ENCODE measurements at regions not wholly inside any gene's neighbourhood (a gene's known extent, or its start where the extent isn't known, plus 50 kb on each side); places are given as distances from the start of the nearest gene placed in this dataset.

GRCh38 chr12:41769810-41770209 is 374.9 kb downstream of the GXYLT1 start (continued):
- no peak for TF ChIP-seq ZNF140 (tag by site-specific recombination; IDR thresholded peaks at IDR 0.05)
- no peak for TF ChIP-seq ZNF114 (tag by site-specific recombination; IDR thresholded peaks at IDR 0.05)
- no peak for TF ChIP-seq ZNF785 (tag by site-specific recombination; IDR thresholded peaks at IDR 0.05)

DNA sequence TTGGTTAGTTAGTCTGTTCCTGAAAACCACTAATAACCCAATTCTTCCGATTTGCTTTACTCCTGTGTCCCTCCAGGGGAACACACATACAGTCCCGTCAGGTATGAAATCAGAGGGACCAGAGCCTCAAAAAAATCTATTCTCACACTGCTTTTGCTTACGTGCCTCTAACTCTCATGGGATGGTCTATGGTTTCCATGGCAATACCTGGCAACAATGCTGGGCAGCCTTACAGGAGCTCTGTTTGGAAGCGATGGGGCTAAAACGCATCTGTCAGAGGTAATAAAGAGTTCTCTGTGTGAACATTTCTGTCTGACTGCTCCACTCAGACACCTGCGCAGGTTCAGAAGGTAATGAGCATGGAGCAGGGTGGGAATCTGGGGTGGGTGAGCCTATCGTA is 376.2 kb downstream of the GXYLT1 start:
- Histone ChIP-seq H3K4me1 (ENCODE audit: control insufficient read depth, insufficient read depth, low read length) (no peaks in the 10 kb centered on the region), H3K4me3 (ENCODE audit: low read depth, low read length) (no peak overlapping the region), H3K27ac (ENCODE audit: extremely low read depth, low read depth, low read length) (no peak overlapping the region), H3K36me3 (ENCODE audit: control insufficient read depth in 2 of 2, insufficient read depth in 1 of 2, low read length in 2 of 2) (no peaks in the 10 kb centered on the region), H3K9me3 (ENCODE audit: control insufficient read depth, insufficient read depth, low read depth, low read length) (no peaks in the 10 kb centered on the region)
- no peak for TF ChIP-seq ZNF776 (tag by site-specific recombination; IDR thresholded peaks at IDR 0.05; ENCODE audit: borderline replicate concordance)
- no peak for TF ChIP-seq ZNF610 (tag by site-specific recombination; IDR thresholded peaks at IDR 0.05; ENCODE audit: borderline replicate concordance)
- TF ChIP-seq ZNF23 (tag by site-specific recombination; IDR thresholded peaks at IDR 0.05; ENCODE audit: borderline replicate concordance): no peak
- no peak for TF ChIP-seq ZBTB21 (tag by site-specific recombination; IDR thresholded peaks at IDR 0.05)
- TF ChIP-seq BCL6B (tag by site-specific recombination; IDR thresholded peaks at IDR 0.05): no peak
- TF ChIP-seq, protein P1, sequence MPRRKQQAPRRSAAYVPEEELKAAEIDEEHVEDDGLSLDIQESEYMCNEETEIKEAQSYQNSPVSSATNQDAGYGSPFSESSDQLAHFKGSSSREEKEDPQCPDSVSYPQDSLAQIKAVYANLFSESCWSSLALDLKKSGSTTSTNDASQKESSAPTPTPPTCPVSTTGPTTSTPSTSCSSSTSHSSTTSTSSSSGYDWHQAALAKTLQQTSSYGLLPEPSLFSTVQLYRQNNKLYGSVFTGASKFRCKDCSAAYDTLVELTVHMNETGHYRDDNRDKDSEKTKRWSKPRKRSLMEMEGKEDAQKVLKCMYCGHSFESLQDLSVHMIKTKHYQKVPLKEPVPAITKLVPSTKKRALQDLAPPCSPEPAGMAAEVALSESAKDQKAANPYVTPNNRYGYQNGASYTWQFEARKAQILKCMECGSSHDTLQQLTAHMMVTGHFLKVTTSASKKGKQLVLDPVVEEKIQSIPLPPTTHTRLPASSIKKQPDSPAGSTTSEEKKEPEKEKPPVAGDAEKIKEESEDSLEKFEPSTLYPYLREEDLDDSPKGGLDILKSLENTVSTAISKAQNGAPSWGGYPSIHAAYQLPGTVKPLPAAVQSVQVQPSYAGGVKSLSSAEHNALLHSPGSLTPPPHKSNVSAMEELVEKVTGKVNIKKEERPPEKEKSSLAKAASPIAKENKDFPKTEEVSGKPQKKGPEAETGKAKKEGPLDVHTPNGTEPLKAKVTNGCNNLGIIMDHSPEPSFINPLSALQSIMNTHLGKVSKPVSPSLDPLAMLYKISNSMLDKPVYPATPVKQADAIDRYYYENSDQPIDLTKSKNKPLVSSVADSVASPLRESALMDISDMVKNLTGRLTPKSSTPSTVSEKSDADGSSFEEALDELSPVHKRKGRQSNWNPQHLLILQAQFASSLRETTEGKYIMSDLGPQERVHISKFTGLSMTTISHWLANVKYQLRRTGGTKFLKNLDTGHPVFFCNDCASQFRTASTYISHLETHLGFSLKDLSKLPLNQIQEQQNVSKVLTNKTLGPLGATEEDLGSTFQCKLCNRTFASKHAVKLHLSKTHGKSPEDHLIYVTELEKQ (tag by site-specific recombination; IDR thresholded peaks at IDR 0.05; ENCODE audit: borderline replicate concordance): no peak
- TF ChIP-seq ZNF639 (tag by site-specific recombination; IDR thresholded peaks at IDR 0.05): no peak
- TF ChIP-seq PRDM4 (tag by site-specific recombination; IDR thresholded peaks at IDR 0.05): no peak
- TF ChIP-seq TCF7L2 (IDR thresholded peaks at IDR 0.05; ENCODE audit: borderline replicate concordance, low read depth, low read length): no peak
- no peak for TF ChIP-seq MZF1 (tag by site-specific recombination; IDR thresholded peaks at IDR 0.05; ENCODE audit: borderline replicate concordance)
- no peak for TF ChIP-seq ZNF791 (tag by site-specific recombination; IDR thresholded peaks at IDR 0.05)
- TF ChIP-seq ZNF146 (tag by site-specific recombination; IDR thresholded peaks at IDR 0.05): no peak
- TF ChIP-seq SETDB1 (IDR thresholded peaks at IDR 0.05; ENCODE audit: insufficient read length, low read length): no peak
- no peak for TF ChIP-seq ZNF114 (tag by site-specific recombination; IDR thresholded peaks at IDR 0.05)
- TF ChIP-seq, protein P2, sequence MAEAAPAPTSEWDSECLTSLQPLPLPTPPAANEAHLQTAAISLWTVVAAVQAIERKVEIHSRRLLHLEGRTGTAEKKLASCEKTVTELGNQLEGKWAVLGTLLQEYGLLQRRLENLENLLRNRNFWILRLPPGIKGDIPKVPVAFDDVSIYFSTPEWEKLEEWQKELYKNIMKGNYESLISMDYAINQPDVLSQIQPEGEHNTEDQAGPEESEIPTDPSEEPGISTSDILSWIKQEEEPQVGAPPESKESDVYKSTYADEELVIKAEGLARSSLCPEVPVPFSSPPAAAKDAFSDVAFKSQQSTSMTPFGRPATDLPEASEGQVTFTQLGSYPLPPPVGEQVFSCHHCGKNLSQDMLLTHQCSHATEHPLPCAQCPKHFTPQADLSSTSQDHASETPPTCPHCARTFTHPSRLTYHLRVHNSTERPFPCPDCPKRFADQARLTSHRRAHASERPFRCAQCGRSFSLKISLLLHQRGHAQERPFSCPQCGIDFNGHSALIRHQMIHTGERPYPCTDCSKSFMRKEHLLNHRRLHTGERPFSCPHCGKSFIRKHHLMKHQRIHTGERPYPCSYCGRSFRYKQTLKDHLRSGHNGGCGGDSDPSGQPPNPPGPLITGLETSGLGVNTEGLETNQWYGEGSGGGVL (tag by site-specific recombination; IDR thresholded peaks at IDR 0.05): no peak
- TF ChIP-seq ZNF707 (tag by site-specific recombination; IDR thresholded peaks at IDR 0.05): no peak
- TF ChIP-seq ZNF311 (tag by site-specific recombination; IDR thresholded peaks at IDR 0.05; ENCODE audit: borderline replicate concordance): no peak
- POLR2A ChIA-PET: no interaction called here
- CTCF ChIA-PET: no interaction called here

Data from HEK293 (cell line).